ENCODE measurements at regions not wholly inside any gene's neighbourhood (a gene's known extent, or its start where the extent isn't known, plus 50 kb on each side); places are given as distances from the start of the nearest gene placed in this dataset.

GRCh38 chr11:44366026-44366425, 56.1 kb upstream of the ALX4 start:
- TF ChIP-seq, protein P1, sequence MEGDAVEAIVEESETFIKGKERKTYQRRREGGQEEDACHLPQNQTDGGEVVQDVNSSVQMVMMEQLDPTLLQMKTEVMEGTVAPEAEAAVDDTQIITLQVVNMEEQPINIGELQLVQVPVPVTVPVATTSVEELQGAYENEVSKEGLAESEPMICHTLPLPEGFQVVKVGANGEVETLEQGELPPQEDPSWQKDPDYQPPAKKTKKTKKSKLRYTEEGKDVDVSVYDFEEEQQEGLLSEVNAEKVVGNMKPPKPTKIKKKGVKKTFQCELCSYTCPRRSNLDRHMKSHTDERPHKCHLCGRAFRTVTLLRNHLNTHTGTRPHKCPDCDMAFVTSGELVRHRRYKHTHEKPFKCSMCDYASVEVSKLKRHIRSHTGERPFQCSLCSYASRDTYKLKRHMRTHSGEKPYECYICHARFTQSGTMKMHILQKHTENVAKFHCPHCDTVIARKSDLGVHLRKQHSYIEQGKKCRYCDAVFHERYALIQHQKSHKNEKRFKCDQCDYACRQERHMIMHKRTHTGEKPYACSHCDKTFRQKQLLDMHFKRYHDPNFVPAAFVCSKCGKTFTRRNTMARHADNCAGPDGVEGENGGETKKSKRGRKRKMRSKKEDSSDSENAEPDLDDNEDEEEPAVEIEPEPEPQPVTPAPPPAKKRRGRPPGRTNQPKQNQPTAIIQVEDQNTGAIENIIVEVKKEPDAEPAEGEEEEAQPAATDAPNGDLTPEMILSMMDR (IDR thresholded peaks at IDR 0.05): no peak
- no peak for TF ChIP-seq POLR2AphosphoS5 (IDR thresholded peaks at IDR 0.05)

Data from stomach (tissue), 4 donors.